ENCODE measurements at regions not wholly inside any gene's neighbourhood (a gene's known extent, or its start where the extent isn't known, plus 50 kb on each side); places are given as distances from the start of the nearest gene placed in this dataset.

DNA sequence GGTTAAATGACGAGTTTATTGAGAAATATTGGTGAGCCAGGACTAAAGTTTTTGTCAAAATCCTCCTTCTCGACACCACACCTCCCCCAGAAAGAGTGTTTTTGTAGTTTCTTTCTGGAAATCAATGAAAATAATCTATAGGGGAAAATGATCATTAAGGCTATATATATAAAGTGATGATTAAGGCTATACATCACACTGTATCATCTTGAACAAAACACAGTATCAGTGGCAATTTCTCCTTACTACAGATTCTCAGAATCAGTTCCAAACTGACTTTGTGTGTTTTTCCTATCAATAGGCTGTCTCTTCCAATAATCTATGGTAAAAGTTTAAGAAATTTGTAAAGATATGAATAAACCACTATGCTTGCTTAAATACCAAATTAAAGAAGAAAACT, 81.7 kb downstream of the IFNG-AS1 start:
- Mint-ChIP-seq H3K27me3 (ENCODE audit: low read depth) (no peaks in the 10 kb centered on the region), H3K4me1 (ENCODE audit: low read depth) (peaks cover 34% of the 10 kb centered on the region), H3K9me3 (peaks cover 38% of the 10 kb centered on the region), H3K27ac (no peak overlapping the region), H3K4me3 (no peak overlapping the region), H3K36me3 (ENCODE audit: low read depth) (peaks cover 38% of the 10 kb centered on the region)

Data from T-helper 1 cell treated with Interleukin-12 subunit alpha and Interleukin-12 subunit beta and Interleukin-4 antibody, amounts not matched to agents 30 μg/mL and 1 μg/mL, for 36 hours (primary cell).